GM18868 (cell line): ENCODE measurements at regions not wholly inside any gene's neighbourhood (a gene's known extent, or its start where the extent isn't known, plus 50 kb on each side); places are given as distances from the start of the nearest gene placed in this dataset.
A peak's percentile ranks its signal among the peaks of the same experiment; 100 is the strongest.

ENCODE experiments used
- ATAC-seq: cut with Tn5 transposase; IDR thresholded peaks from one replicate; pipeline ENCODE4 v1.9.1; 2021; ENCODE audit warnings: mild to moderate bottlenecking, moderate library complexity; ENCODE audit not compliant: unreplicated experiment

DNA sequence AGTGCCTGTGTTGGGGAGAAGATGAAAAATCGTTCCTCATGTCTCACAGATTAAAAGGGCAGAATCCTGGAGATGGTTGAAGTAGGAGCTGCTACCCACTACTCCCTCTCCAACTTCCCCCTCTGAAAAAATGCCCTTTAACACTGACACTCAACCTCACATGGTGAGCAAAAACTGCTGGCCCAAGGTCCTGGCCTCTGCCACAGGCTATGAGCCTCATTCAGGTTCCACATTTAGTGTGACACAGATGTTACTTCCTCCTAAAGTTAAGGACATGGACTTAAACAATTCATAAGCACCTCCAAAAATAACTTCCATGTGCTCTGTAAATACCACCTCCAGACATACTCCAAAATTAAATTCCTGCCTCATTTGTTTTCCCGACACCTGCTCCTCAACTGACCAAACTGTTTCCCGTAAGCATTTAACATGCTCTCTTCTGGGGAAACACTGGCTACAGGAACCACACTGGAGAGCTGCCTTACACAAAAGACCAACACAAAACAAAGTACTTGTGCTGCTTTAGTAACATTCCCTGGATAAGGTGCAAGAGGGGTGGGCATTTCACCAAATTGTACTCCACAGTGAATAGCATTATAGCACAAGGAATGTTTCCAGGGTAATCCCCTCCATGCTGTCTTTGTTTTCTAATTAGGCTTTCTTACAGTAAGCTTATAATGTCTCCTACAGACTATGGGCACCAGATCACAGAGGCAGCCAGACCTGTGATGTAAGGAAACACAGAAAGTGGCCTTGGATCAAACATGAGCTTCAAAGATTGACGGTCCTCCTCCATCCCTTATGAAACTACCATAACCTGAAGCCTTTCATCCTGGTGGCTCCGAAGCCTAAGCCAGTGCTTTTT is 57.0 kb downstream of the PHLDA1 start:
- ATAC-seq, result no peak

DNA sequence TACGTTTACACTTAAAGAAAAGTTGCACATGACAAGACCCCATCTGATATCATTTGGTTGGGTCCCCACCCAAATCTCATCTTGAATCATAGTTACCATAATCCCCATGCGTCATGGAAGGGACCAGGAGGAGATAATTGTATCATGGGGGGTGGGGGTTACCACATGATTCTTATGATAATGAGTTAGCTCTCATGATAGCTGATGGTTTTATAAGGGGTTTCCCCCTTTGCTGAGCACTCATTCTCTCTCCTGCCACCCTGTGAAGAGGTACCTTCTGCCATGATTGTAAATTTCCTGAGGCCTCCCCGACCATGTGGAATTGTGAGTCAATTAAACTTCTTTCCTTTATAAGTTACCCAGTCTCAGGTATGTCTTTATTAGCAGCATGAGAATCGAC is 60.3 kb downstream of the PHLDA1 start:
- ATAC-seq, result no peak

DNA sequence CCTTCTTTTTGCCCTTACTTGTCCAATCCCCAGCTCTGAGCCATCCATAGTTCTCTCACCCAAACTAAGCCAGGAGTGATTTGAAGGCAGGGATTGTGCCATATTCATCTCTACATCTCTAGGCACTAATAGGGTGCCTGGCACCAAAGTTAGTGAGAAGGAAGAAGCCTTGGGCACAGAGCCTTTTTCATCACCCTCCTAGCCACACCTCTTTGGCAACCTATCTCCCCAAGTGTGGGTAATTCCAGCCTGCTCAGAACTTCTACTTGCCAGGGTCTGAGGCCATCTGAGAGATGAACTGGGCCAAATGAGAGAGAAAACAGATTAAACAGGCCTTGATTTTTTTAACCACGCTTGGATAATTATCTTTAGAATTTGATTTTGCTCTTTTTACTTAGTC is 61.3 kb downstream of the PHLDA1 start:
- ATAC-seq, result peak; percentile 52

DNA sequence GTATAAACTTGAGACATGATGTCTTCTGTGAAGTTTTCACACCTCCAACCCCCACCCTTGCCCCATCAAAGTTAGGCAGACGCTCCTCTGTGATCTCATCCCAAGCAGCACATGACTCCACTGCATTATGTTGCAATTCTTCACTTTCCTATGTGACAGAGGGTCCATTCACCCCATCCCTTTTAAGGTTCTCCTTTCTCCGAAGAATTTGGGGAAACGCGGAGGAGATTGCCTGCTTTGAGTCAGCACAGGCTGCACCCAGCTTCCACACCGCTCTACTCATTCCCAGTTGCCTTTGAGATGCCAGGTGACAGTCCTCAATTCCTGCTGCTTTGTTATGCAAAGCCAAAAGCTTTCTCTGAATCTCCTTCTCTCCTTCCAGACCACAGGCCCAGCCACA is 61.8 kb downstream of the PHLDA1 start:
- ATAC-seq, result no peak

DNA sequence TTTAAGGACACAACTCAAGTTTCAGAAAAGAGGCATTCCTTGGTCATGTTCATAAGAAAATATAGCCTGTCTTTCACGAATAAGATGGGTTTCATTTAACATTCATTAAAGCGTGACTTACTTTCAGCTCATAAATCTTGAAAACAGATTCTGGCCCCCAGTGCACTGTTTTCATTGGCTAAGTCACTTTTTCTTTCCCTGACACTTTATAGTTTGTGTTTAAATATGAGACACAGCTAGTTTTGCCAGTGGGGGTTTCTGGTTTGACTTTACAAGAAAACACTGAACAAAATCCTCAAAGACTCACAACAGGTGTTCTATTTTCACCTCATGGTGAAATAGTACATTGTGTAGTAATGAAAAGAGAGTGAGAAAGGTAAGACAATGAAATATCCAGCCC is 65.9 kb downstream of the PHLDA1 start:
- no peak for ATAC-seq

DNA sequence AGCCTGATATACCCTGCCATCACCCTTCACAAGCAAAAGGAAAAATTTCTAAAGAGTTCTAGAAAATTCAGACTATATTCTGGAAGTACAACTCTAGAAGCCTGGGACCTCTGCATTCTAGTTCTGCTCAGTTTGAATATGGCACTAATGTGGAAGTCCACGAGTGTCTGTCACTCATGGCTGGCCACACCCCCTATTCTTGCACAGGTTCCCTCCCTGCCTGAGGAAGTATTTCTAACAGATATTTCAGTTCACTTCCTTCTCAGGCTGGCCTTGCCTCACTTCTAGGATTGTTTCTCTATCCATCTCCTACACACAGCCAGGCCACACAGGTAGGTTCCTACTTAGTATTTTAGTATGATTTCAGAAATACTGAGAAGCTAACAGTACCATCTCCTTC is 67.4 kb downstream of the PHLDA1 start:
- ATAC-seq, result peak; percentile 71

DNA sequence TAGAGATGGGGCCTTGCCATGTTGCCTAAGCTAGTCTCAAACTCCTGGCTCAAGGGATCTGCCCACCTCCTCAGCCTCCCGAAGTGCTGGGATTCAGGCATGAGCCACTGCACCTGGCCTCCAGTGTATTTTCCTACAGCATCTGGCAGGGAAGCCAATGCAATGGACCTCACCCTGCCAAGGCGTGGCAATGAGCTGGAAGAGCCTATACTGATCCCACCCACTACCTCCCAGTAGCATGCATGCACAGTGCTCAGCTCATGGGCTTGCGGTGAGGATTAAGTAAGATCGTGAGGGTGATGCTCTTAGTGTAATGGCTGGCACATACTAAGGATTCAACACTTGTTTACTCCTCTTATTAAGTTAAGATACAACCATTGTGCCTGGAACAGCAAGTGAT is 69.7 kb downstream of the PHLDA1 start:
- ATAC-seq, result no peak

DNA sequence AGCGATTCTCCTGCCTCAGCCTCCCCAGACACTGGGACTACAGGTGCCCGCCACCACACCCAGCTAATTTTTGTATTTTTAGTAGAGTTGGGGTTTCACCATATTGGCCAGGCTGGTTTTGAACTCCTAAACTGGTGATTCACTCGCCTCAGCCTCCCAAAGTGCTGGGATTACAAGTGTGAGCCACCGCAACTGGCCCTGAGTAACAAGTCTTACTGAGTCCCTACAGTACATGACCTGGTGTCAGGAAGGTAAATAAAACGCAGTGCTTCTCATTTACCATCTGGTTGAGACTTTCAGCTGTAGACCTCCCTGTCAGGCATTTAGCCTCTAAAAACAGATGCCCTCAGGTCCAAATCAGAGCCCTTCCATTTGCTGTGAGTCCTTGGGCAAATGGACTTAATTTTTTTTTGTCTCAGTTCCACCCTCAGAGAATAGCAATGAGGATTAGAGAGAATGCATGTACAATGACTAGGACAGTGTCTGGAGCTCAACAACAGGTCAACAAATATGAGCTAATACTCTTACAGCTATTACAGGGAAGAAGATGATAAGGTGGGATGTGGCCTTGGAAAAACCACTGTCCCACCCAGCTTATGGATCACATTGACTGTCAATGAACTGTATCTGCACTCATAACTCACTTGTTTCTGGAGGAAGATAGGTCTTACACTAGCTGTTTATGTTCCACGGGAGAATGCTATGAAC is 70.5 kb downstream of the PHLDA1 start:
- ATAC-seq, result no peak

DNA sequence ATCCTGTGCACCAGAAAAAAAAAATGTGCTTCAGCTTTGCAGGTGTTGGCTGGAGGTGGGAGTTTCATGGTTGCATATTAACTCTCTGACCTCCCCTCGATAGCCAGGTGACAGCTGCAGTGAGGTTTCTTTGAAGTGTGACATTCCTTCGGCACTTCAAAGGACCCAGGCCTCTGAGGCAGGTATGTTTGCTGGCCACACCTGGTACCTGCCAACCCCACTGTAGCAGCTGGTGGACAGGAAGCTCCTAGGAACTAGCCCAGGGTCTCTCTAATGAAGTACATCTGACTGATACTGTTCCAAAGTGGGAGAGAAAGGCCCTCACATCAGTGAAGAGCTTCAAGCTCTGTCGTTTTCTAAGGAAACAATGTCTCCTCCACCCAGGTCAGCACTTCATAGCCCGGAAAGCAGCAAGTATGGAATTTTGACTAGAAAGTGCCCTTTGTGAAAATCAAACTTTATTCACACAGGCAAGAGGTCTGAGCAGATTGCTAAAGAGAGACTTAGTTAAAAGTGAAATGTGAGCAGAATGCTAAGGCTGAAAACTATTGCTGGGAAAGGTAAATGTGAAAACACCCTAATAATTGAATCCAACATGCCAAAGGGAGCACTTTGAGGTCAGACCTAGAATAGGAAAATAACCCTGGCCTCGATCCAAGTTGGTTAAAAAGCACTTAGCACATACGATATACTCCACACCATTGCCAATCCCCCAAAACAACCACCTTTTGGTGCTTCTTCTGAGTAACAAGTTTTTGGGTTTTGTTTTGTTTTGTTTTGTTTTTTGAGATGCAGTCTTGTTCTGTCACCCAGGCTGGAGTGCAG is 71.3 kb downstream of the PHLDA1 start:
- ATAC-seq, result no peak

DNA sequence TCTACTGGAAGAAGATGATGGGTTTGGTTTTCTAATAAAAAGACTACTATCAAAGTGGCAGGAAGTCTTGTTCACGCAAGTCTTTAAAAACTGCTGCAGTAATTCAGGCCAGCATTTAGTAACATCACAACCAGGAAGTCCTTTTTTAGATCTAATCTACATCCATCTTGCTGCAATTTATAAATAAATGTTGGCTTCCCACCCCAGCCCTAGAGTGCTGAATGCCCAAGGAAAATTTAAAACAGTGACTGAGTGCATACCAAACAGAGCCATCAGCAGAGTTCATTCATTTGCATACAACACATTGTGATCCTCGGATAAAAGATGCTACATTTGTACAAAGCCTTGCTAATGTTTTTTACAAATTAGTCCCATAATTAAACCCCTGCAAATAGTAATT is 72.1 kb downstream of the PHLDA1 start:
- no peak for ATAC-seq

DNA sequence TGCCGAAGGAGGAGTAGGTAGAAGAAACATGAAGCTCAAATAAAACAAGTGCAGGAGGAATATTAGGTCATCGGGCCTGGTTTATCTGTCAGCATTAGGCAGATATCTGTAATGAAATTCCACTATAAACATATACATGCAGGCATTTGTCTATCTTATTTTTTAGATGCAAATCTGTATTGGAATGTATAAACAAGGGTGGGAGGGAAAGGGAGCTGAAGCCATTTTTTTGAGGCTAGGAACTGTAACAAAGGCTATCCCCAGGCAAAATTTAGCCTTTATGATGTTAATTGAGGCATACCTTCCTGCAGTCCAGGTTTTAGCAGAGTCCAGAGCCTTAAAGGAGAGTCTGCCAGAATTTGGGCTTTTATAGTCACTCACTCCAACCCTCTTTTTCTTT is 72.5 kb downstream of the PHLDA1 start:
- ATAC-seq, result no peak

DNA sequence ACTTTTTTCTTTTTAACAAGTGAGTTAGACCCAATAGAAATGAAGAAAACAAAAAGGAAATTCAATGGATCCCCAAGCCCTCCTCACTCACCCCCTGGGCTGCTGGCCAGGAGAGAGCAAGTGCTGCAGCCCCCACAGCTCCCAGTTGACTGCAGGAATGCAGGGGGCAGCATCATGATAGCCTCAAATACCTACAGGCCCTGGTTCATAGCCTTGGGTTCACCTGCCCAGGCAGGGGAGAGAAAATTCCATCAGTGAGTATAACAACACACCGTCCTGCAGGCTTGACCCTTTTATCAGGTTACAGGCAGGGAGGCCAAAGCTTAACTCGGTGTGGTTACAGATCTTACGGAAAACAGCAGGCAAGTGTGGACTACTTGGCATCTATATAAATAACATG is 76.3 kb downstream of the PHLDA1 start:
- no peak for ATAC-seq

DNA sequence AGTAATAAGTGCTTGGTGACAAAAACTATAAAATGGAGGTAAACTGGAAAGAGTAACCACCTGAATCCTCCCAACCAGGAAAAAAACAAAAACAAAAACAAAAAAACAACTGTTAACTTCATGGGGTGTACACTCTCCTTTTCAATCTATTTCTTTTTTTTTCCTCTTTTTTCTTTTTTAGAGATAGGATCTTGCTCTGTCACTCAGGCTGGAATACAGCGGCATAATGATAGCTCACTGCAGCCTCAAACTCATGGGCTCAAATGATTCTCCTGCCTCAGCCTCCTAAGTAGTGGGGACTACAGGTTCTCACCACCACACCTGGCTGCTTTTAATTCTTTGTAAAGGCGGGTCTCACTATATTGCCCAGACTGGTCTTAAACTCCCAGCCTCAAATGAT is 76.8 kb downstream of the PHLDA1 start:
- ATAC-seq, result no peak

DNA sequence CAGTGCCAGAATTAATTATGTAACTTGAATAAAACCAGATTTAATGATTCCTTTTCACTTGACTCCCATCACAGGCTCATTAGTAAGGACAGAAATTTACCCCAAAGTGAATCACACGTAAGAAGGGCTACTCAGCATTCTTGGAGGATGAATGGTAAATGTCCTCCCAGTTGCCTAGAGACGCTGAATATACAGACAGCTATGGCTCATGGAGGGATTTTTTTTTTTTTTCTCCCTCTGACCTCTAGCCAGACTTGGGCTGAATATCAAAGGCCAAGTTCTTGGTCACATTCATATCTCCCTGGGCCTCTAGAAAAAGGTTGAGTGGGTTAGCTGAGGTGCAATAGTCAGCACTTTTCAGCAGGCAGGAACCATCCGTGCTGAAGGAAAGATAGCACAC is 77.5 kb downstream of the PHLDA1 start:
- ATAC-seq, result no peak

DNA sequence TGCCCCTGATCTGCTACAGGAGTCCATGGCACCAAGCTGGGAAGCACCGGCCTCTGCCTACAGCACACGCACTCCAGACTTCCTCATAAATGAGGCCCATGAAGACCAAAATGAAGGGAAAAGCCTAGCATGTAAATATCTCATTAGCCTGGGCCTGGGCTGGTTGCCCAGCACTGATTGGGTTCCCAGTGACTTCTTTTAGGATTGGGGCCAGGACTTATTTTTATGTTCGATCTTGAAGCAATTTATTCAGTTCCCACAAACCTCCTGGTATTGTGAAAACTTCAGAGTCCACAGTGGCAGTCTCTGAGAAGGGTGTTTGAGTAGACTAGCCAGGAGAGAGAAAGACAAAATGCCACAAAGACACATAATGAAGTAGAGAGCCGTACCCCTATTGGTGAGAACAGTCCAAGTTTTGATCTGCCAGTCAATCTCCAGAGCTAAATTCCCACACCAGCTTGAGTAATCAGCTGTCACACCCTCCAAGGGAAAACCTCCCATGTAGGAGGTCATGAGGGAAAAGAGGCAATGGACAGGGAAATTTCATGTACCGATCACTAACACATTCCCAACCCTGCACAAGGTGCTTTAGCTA is 78.2 kb downstream of the PHLDA1 start:
- no peak for ATAC-seq

DNA sequence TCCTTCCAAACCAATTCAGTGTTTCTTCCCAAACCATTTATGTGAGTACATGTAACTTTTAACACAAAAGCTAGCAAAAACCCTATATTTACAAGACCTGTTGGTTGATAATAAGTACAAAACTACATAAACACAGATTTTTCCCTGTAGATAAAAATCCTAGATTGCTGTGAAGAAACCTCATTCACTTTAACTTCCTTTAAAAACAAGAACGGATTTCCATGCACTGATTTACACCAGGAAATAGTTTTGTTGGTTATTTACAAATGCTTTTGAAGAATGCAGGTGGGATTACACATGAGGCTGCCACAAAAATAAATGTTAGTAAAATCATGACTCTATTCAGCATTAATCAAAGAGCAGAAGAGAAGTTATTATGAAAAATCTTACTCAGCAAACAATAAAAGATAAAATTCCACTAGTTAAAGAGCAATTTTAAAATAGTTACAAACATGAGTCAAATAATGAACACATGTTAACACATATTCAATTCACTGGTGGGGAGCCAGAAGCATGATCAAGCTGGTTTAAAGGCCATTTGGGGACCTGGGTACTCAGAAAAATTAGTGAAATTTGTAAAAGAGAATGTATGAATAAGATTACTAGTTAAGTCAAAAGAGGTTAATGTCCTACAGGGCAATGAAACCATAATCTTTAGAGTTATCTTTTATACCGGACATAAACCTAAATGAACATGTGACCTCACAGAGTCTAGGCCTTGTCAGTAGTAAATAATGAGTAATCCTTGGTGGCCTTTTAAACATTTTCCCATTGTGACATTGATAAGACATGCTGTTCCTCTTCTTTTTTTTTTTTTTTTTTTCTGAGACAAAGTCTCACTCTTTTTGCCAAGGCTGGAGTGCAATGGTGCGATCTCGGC is 79.9 kb downstream of the PHLDA1 start:
- ATAC-seq, result no peak

DNA sequence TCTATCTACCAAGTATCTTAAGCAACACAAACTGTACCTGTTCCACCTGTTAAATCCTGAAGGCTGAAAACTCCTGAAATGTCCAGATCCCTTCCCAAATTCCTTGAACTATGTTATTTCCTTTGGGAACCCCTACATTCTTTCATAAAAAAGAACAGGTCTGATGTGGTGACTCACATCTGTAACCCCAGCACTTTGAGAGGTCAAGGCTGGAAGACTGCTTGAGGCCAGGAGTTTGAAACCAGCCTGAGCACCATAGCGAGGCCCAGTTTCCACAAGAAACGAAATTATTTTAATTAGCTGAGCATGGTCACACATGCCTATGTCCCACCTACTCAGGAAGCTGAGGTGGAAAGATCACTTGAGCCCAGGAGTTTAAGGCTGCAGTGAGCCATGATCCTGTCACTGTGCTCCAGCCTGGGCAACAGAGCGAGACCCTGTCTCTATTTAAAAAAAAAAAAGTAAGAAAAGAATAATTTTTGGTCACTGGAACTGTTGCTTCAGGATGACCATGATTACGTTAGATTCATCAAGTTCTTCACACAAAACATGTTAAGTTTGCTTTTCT is 84.3 kb downstream of the PHLDA1 start:
- ATAC-seq, result no peak

DNA sequence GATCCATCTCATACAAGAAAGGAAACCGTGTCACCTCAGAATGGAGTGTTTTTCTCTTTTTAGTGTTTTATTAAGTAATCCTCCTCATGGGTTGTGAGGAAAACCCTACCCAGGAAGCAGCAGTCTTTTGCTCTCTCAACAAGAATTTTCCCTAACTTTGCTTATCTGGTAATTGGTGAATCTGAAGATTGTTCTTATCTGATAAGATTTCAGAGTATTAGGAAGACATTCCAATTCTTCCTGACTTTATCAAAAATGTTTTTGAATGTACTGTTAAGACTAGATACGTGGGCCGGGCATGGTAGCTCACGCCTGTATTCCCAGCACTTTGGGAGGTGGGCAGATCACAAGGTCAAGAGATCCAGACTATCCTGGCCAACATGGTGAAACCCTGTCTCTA is 86.0 kb downstream of the PHLDA1 start:
- ATAC-seq, result no peak

DNA sequence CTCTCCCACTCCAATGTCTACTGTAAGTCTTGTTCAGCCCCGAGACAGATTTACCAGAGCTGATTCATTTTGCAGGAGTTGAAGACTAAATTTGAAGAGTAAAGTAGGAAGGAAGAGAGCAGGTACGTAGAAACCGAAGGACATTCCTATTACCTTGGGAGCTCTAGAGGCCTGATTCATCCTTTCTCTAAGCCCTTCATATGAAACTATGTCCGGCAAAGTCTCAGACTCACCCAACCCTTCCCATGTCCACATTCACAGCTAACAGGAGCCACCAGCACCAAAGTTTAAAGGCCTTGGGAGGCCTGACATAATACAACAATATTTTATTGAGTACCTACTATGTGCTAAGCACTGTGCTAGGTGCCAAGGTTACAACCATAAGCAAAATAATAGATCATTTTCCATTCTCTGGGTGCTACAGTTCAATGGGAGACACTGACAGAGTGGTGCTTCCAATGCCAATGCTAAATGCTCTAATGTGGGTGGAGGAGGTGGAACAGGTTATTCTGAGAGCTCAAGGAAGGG is 86.6 kb downstream of the PHLDA1 start:
- no peak for ATAC-seq
